ENCODE measurements at regions not wholly inside any gene's neighbourhood (a gene's known extent, or its start where the extent isn't known, plus 50 kb on each side); places are given as distances from the start of the nearest gene placed in this dataset.
A peak's percentile ranks its signal among the peaks of the same experiment; 100 is the strongest.

DNA sequence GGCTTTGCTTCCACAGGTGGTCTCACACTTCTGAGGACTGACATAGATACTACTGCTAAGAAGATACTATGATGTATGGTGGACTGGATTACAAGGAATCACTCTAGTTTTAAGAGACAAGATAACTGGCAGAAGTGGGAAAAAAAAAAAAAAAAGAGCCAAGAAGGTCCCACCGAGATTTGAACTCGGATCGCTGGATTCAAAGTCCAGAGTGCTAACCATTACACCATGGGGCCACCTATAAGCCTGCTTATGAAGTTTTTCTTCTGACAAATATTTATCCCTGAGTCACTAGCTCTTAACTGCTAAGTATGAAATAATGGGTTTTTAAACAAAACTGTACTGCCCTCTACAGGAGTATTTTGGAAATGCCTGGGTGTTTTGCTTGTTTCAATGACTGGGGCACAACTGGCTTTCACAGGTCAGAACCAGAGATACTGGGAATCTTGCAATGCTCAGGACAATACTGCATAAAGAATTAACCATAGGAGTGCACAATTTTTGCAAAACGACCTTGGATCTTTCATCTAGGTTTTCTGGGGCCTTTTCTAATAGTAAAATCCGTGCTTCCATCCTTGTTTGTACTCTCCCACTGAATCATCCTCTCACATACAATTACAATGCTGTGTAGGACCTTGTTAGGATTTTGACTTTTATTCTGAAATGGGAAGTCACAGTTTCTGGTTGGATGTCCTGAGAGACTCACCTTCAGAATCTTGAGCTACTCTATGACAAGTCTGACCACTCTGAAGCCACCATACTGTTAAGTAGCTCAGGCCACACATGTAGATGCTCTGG, 116.3 kb downstream of the OR2B2 start (continued):
- TF ChIP-seq, protein P1, sequence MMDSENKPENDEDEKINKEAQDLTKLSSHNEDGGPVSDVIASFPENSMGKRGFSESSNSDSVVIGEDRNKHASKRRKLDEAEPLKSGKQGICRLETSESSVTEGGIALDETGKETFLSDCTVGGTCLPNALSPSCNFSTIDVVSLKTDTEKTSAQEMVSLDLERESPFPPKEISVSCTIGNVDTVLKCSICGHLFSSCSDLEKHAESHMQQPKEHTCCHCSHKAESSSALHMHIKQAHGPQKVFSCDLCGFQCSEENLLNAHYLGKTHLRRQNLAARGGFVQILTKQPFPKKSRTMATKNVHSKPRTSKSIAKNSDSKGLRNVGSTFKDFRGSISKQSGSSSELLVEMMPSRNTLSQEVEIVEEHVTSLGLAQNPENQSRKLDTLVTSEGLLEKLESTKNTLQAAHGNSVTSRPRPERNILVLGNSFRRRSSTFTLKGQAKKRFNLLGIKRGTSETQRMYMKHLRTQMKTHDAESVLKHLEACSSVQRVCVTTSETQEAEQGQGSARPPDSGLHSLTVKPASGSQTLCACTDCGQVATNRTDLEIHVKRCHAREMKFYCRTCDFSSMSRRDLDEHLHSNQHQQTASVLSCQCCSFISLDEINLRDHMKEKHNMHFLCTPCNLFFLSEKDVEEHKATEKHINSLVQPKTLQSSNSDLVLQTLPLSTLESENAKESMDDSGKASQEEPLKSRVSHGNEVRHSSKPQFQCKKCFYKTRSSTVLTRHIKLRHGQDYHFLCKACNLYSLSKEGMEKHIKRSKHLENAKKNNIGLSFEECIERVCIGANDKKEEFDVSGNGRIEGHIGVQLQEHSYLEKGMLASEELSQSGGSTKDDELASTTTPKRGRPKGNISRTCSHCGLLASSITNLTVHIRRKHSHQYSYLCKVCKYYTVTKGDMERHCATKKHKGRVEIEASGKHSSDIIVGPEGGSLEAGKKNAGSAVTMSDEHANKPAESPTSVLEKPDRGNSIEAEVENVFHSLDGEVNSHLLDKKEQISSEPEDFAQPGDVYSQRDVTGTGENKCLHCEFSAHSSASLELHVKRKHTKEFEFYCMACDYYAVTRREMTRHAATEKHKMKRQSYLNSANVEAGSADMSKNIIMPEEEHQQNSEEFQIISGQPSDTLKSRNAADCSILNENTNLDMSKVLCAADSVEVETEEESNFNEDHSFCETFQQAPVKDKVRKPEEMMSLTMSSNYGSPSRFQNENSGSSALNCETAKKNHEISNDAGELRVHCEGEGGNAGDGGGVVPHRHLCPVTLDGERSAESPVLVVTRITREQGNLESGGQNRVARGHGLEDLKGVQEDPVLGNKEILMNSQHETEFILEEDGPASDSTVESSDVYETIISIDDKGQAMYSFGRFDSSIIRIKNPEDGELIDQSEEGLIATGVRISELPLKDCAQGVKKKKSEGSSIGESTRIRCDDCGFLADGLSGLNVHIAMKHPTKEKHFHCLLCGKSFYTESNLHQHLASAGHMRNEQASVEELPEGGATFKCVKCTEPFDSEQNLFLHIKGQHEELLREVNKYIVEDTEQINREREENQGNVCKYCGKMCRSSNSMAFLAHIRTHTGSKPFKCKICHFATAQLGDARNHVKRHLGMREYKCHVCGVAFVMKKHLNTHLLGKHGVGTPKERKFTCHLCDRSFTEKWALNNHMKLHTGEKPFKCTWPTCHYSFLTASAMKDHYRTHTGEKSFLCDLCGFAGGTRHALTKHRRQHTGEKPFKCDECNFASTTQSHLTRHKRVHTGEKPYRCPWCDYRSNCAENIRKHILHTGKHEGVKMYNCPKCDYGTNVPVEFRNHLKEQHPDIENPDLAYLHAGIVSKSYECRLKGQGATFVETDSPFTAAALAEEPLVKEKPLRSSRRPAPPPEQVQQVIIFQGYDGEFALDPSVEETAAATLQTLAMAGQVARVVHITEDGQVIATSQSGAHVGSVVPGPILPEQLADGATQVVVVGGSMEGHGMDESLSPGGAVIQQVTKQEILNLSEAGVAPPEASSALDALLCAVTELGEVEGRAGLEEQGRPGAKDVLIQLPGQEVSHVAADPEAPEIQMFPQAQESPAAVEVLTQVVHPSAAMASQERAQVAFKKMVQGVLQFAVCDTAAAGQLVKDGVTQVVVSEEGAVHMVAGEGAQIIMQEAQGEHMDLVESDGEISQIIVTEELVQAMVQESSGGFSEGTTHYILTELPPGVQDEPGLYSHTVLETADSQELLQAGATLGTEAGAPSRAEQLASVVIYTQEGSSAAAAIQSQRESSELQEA (CRISPR knock-in tag; IDR thresholded peaks at IDR 0.05; ENCODE audit: not compliant biosample characterization) = no peak
- TF ChIP-seq AGO2 (optimal IDR thresholded peaks at IDR 0.05; ENCODE audit: low read depth, low read length) (no peak), ZNF598 (CRISPR knock-in tag; IDR thresholded peaks at IDR 0.05; ENCODE audit: borderline replicate concordance) (no peak), ZFP37 (CRISPR knock-in tag; IDR thresholded peaks at IDR 0.05; ENCODE audit: borderline replicate concordance) (no peak; the same call in 1 of the 2 replicates), PRMT3 (CRISPR knock-in tag; IDR thresholded peaks at IDR 0.05; ENCODE audit: borderline replicate concordance, low read depth) (no peak), TBL1XR1 (IDR thresholded peaks at IDR 0.05; ENCODE audit: borderline replicate concordance, low read length, partially characterized antibody) (peak; percentile 71), CAMTA2 (CRISPR knock-in tag; IDR thresholded peaks at IDR 0.05; ENCODE audit: borderline replicate concordance) (no peak), ZNF780A (CRISPR knock-in tag; IDR thresholded peaks at IDR 0.05) (no peak)
- TF ChIP-seq, protein P2, sequence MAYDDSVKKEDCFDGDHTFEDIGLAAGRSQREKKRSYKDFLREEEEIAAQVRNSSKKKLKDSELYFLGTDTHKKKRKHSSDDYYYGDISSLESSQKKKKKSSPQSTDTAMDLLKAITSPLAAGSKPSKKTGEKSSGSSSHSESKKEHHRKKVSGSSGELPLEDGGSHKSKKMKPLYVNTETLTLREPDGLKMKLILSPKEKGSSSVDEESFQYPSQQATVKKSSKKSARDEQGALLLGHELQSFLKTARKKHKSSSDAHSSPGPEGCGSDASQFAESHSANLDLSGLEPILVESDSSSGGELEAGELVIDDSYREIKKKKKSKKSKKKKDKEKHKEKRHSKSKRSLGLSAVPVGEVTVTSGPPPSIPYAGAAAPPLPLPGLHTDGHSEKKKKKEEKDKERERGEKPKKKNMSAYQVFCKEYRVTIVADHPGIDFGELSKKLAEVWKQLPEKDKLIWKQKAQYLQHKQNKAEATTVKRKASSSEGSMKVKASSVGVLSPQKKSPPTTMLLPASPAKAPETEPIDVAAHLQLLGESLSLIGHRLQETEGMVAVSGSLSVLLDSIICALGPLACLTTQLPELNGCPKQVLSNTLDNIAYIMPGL (CRISPR knock-in tag; IDR thresholded peaks at IDR 0.05; ENCODE audit: borderline replicate concordance in 1 of 2, low read depth in 1 of 2) = peak; percentile 96 to 100
- TF ChIP-seq, protein P3, sequence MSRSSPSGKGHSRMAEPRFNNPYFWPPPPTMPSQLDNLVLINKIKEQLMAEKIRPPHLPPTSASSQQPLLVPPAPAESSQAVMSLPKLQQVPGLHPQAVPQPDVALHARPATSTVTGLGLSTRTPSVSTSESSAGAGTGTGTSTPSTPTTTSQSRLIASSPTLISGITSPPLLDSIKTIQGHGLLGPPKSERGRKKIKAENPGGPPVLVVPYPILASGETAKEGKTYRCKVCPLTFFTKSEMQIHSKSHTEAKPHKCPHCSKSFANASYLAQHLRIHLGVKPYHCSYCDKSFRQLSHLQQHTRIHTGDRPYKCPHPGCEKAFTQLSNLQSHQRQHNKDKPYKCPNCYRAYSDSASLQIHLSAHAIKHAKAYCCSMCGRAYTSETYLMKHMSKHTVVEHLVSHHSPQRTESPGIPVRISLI (CRISPR knock-in tag; IDR thresholded peaks at IDR 0.05; ENCODE audit: borderline replicate concordance) = peak; percentile 91
- TF ChIP-seq, protein P4, sequence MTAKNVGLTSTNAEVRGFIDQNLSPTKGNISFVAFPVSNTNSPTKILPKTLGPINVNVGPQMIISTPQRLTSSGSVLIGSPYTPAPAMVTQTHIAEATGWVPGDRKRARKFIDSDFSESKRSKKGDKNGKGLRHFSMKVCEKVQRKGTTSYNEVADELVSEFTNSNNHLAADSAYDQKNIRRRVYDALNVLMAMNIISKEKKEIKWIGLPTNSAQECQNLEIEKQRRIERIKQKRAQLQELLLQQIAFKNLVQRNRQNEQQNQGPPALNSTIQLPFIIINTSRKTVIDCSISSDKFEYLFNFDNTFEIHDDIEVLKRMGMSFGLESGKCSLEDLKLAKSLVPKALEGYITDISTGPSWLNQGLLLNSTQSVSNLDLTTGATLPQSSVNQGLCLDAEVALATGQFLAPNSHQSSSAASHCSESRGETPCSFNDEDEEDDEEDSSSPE (CRISPR knock-in tag; IDR thresholded peaks at IDR 0.05) = no peak; the same call in 1 of the 2 replicates

Measured in HepG2 (cell line).